Ascending aorta (tissue), 2 donors: ENCODE measurements at regions not wholly inside any gene's neighbourhood (a gene's known extent, or its start where the extent isn't known, plus 50 kb on each side); places are given as distances from the start of the nearest gene placed in this dataset.
"Not testable (repeated sequence)": the region's sequence is repeated elsewhere in the genome, so short reads cannot be mapped to it uniquely, and the experiment has no call there.

Experiments
- DNase-seq, 2 donors: peaks; one replicate each; pipeline ENCODE4 v3.0.0-alpha.2; 2019; ENCODE audit warnings: low spot score in 2 of 2
- H3K27ac ChIP-seq, 2 donors: fragments of 200-600 bp; sonication (generic); one replicate each; pipeline ENCODE4 v1.5.1; 2016 to 2017; ENCODE audit warnings: mild to moderate bottlenecking in 1 of 2
- H3K27me3 ChIP-seq: fragments of 200-600 bp; sonication (generic); one replicate; pipeline ENCODE4 v1.5.1; 2017
- H3K36me3 ChIP-seq, 2 donors: fragments of 200-600 bp; sonication (generic); one replicate each; pipeline ENCODE4 v1.5.1; 2016
- H3K4me1 ChIP-seq, 2 donors: fragments of 200-600 bp; sonication (generic); one replicate each; pipeline ENCODE4 v1.5.1; 2016 to 2017; ENCODE audit warnings: mild to moderate bottlenecking in 1 of 2
- H3K4me3 ChIP-seq, 2 donors: fragments of 200-600 bp; sonication (generic); one replicate each; pipeline ENCODE4 v1.5.1; 2016 to 2017; ENCODE audit warnings: mild to moderate bottlenecking in 1 of 2
- H3K9me3 ChIP-seq, 2 donors: fragments of 200-600 bp; sonication (generic); one replicate each; pipeline ENCODE4 v1.5.1; 2016
- CTCF ChIP-seq, 3 experiments: fragments of 200-600 bp in 2 of 3; fragments of 450-650 bp in 1 of 3; sonication (generic) in 2 of 3; IDR thresholded peaks; one replicate each; pipeline ENCODE4 v1.5.1; 2016 to 2019; ENCODE audit warnings: antibody characterized with exemption in 3 of 3, mild to moderate bottlenecking in 1 of 3, moderate library complexity in 1 of 3
- intact Hi-C: fragments of 100-400 bp; cut with DNase I; formaldehyde crosslinking; loops from one replicate; pipeline ENCODE4 v1.15.1; 2023

- Histone ChIP-seq H3K9me3 (peaks cover 0 to 4% of the 10 kb centered on the region in 2 donors), H3K27ac (no peak overlapping the region), H3K27me3 (no peaks in the 10 kb centered on the region), H3K4me3 (no peak overlapping the region), H3K36me3 (no peaks in the 10 kb centered on the region), H3K4me1 (no peaks in the 10 kb centered on the region)
- no peak for TF ChIP-seq CTCF (IDR thresholded peaks at IDR 0.05)
- intact Hi-C loops, result no loop called here
- no peak for DNase-seq
Observed at GRCh38 chr16:46427340-46428107, 193.7 kb downstream of the SHCBP1 start.

GRCh38 chr16:46426336-46426735, 194.8 kb downstream of the SHCBP1 start:
- Histone ChIP-seq H3K27me3 (no peaks in the 10 kb centered on the region), H3K4me1 (no peaks in the 10 kb centered on the region), H3K36me3 (no peaks in the 10 kb centered on the region), H3K4me3 (no peak overlapping the region), H3K27ac (no peak overlapping the region), H3K9me3 (peaks cover 0 to 4% of the 10 kb centered on the region in 2 donors)
- no peak for DNase-seq
- no peak for TF ChIP-seq CTCF (IDR thresholded peaks at IDR 0.05)
- intact Hi-C loops, result no loop called here

- Histone ChIP-seq H3K4me1 (no peaks in the 10 kb centered on the region), H3K36me3 (no peaks in the 10 kb centered on the region), H3K9me3 (peaks cover 0 to 20% of the 10 kb centered on the region in 2 donors), H3K27me3 (no peaks in the 10 kb centered on the region), H3K27ac (no peak overlapping the region), H3K4me3 (no peak overlapping the region)
- no peak for TF ChIP-seq CTCF (IDR thresholded peaks at IDR 0.05)
- no peak for DNase-seq
- intact Hi-C loops, result no loop called here
Observed at GRCh38 chr16:46404028-46404427, 217.2 kb downstream of the SHCBP1 start.

- H3K27ac ChIP-seq, H3K4me3 ChIP-seq, H3K9me3 ChIP-seq, intact Hi-C loops, H3K36me3 ChIP-seq, H3K4me1 ChIP-seq, H3K27me3 ChIP-seq, DNase-seq: not testable (repeated sequence)
Observed at GRCh38 chr16:46398559-46398958, 222.6 kb downstream of the SHCBP1 start.

GRCh38 chr16:46396883-46397270, 224.3 kb downstream of the SHCBP1 start:
- DNase-seq, intact Hi-C loops, H3K36me3 ChIP-seq, H3K4me3 ChIP-seq, H3K27me3 ChIP-seq, H3K27ac ChIP-seq, H3K9me3 ChIP-seq, H3K4me1 ChIP-seq: not testable (repeated sequence)

- H3K36me3 ChIP-seq, H3K27me3 ChIP-seq, H3K4me1 ChIP-seq, intact Hi-C loops, H3K4me3 ChIP-seq, DNase-seq, H3K9me3 ChIP-seq, H3K27ac ChIP-seq: not testable (repeated sequence)
Observed at GRCh38 chr16:46396131-46396882, 224.9 kb downstream of the SHCBP1 start.

- DNase-seq, H3K36me3 ChIP-seq, H3K27me3 ChIP-seq, H3K4me1 ChIP-seq, intact Hi-C loops, H3K4me3 ChIP-seq, H3K27ac ChIP-seq, H3K9me3 ChIP-seq: not testable (repeated sequence)
Observed at GRCh38 chr16:46395391-46395921, 225.7 kb downstream of the SHCBP1 start.

GRCh38 chr16:46394963-46395362, 226.2 kb downstream of the SHCBP1 start:
- intact Hi-C loops, H3K4me3 ChIP-seq, H3K4me1 ChIP-seq, H3K36me3 ChIP-seq, H3K9me3 ChIP-seq, DNase-seq, H3K27ac ChIP-seq, H3K27me3 ChIP-seq: not testable (repeated sequence)

GRCh38 chr16:46394149-46394548, 227.0 kb downstream of the SHCBP1 start:
- H3K27ac ChIP-seq, H3K4me1 ChIP-seq, intact Hi-C loops, H3K36me3 ChIP-seq, DNase-seq, H3K27me3 ChIP-seq, H3K4me3 ChIP-seq: not testable (repeated sequence)
- H3K9me3 ChIP-seq, result peaks cover 11% of the 10 kb centered on the region in 2 donors

- H3K27me3 ChIP-seq, H3K36me3 ChIP-seq, intact Hi-C loops, H3K4me3 ChIP-seq, DNase-seq, H3K4me1 ChIP-seq, H3K27ac ChIP-seq: not testable (repeated sequence)
- H3K9me3 ChIP-seq, result peaks cover 11% of the 10 kb centered on the region in 2 donors
Observed at GRCh38 chr16:46392930-46393722, 228.1 kb downstream of the SHCBP1 start.
